OCI-LY1 (cell line): ENCODE measurements at regions not wholly inside any gene's neighbourhood (a gene's known extent, or its start where the extent isn't known, plus 50 kb on each side); places are given as distances from the start of the nearest gene placed in this dataset.

ENCODE experiments used
- H2AFZ ChIP-seq: fragments of 200-600 bp; sonication (generic), shearing (Covaris generic); 2 replicates; pipeline ENCODE4 v1.6.0; 2014; ENCODE audit warnings: antibody characterized with exemption, mild to moderate bottlenecking, low read length
- H3F3A ChIP-seq: fragments of 200-600 bp; sonication (generic), shearing (Covaris generic); 2 replicates; pipeline ENCODE4 v1.6.0; 2014; ENCODE audit warnings: mild to moderate bottlenecking, antibody characterized with exemption, low read length, moderate library complexity; ENCODE audit not compliant: insufficient read depth
- H3K27ac ChIP-seq: fragments of 200-600 bp; sonication (generic); 2 replicates; pipeline ENCODE4 v1.5.1; 2014; ENCODE audit warnings: low read length, mixed run types, mild to moderate bottlenecking, low read depth; ENCODE audit not compliant: poor library complexity, severe bottlenecking
- H3K27me3 ChIP-seq: fragments of 200-600 bp; sonication (generic); 2 replicates; pipeline ENCODE4 v1.6.0; 2014; ENCODE audit warnings: antibody characterized with exemption, mild to moderate bottlenecking, low read length, moderate library complexity; ENCODE audit not compliant: insufficient read depth
- H3K36me3 ChIP-seq: fragments of 200-600 bp; sonication (generic); 2 replicates; pipeline ENCODE4 v1.6.1; 2014; ENCODE audit warnings: mild to moderate bottlenecking, antibody characterized with exemption, low read length, moderate library complexity, mixed read lengths; ENCODE audit not compliant: insufficient read depth
- H3K4me1 ChIP-seq: fragments of 200-600 bp; sonication (generic); 2 replicates; pipeline ENCODE4 v1.5.1; 2014; ENCODE audit warnings: mild to moderate bottlenecking, low read length, moderate library complexity; ENCODE audit not compliant: insufficient read depth, severe bottlenecking
- H3K4me2 ChIP-seq: fragments of 200-600 bp; sonication (generic), shearing (Covaris generic); 2 replicates; pipeline ENCODE4 v1.6.1; 2014; ENCODE audit warnings: low read length
- H3K4me3 ChIP-seq: fragments of 200-600 bp; sonication (generic); 2 replicates; pipeline ENCODE4 v1.5.1; 2014; ENCODE audit warnings: low read length, low read depth, mild to moderate bottlenecking, mixed read lengths; ENCODE audit not compliant: poor library complexity, severe bottlenecking
- H3K79me2 ChIP-seq: fragments of 200-600 bp; shearing (Covaris generic); 2 replicates; pipeline ENCODE4 v1.6.1; 2016; ENCODE audit warnings: mixed run types, low read length, mixed read lengths; ENCODE audit not compliant: insufficient read depth
- H3K9ac ChIP-seq: fragments of 200-600 bp; sonication (generic), shearing (Covaris generic); 2 replicates; pipeline ENCODE4 v1.6.1; 2014; ENCODE audit warnings: mild to moderate bottlenecking, low read length, mixed read lengths
- H3K9me2 ChIP-seq: fragments of 200-600 bp; sonication (generic), shearing (Covaris generic); 2 replicates; pipeline ENCODE4 v1.6.1; 2014; ENCODE audit warnings: low read depth, mild to moderate bottlenecking, low read length, mixed read lengths
- H3K9me3 ChIP-seq: fragments of 200-600 bp; shearing (Covaris generic); 2 replicates; pipeline ENCODE4 v1.6.1; 2014; ENCODE audit warnings: low read length, mixed read lengths
- H4K20me1 ChIP-seq: fragments of 200-600 bp; sonication (generic), shearing (Covaris generic); 2 replicates; pipeline ENCODE4 v1.6.0; 2016; ENCODE audit warnings: mild to moderate bottlenecking, low read length; ENCODE audit not compliant: insufficient read depth
- EZH2 ChIP-seq: fragments of 200-600 bp; sonication (generic), shearing (Covaris generic); IDR thresholded peaks from 2 replicates; pipeline ENCODE4 v1.8.0; 2017; ENCODE audit warnings: borderline replicate concordance, mixed run types, mild to moderate bottlenecking, antibody characterized with exemption, low read length, moderate library complexity, mixed read lengths
- TF ChIP-seq, protein P1 (sequence below): fragments of 200-600 bp; sonication (generic), shearing (Covaris generic); IDR thresholded peaks from 2 replicates; pipeline ENCODE4 v1.5.1; 2017; ENCODE audit warnings: mild to moderate bottlenecking, antibody characterized with exemption, low read length, moderate library complexity, mixed read lengths

- Histone ChIP-seq H3K27me3 (no peaks in the 10 kb centered on the region), H3K9me2 (no peaks in the 10 kb centered on the region), H3F3A (no peaks in the 10 kb centered on the region), H3K36me3 (no peaks in the 10 kb centered on the region), H3K9me3 (no peaks in the 10 kb centered on the region), H3K27ac (no peak overlapping the region), H3K9ac (no peak overlapping the region), H4K20me1 (no peaks in the 10 kb centered on the region), H3K4me1 (no peaks in the 10 kb centered on the region), H3K4me3 (no peak overlapping the region), H2AFZ (no peak overlapping the region), H3K4me2 (no peak overlapping the region), H3K79me2 (no peaks in the 10 kb centered on the region)
- no peak for TF ChIP-seq EZH2
- TF ChIP-seq, protein P1, sequence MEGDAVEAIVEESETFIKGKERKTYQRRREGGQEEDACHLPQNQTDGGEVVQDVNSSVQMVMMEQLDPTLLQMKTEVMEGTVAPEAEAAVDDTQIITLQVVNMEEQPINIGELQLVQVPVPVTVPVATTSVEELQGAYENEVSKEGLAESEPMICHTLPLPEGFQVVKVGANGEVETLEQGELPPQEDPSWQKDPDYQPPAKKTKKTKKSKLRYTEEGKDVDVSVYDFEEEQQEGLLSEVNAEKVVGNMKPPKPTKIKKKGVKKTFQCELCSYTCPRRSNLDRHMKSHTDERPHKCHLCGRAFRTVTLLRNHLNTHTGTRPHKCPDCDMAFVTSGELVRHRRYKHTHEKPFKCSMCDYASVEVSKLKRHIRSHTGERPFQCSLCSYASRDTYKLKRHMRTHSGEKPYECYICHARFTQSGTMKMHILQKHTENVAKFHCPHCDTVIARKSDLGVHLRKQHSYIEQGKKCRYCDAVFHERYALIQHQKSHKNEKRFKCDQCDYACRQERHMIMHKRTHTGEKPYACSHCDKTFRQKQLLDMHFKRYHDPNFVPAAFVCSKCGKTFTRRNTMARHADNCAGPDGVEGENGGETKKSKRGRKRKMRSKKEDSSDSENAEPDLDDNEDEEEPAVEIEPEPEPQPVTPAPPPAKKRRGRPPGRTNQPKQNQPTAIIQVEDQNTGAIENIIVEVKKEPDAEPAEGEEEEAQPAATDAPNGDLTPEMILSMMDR = no peak
Observed at GRCh38 chr13:53856573-53857195, 828.1 kb downstream of the OLFM4 start.

DNA sequence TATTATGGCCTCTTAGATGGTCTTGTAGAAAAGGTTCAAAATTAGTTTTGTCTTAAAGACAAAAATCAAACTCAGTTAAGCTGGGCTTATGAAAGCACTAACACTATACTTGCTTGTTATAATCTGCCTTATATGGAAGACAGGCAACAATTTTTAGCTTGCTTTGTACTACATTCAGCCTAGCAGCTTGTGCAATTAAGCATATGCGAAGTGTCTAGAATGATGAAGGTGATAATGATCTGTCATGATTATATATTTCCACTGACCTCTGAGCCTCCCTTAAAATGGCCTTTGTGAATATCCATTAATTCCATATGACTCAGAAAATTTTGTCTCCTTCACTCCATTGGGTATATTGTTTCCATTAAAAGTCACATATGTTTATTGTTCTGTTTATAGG lies 834.9 kb downstream of the OLFM4 start:
- no peaks in the 10 kb centered on the region for H3K79me2 ChIP-seq
- H3K36me3 ChIP-seq = no peaks in the 10 kb centered on the region
- no peak overlapping the region for H3K4me2 ChIP-seq
- H3K9me2 ChIP-seq = no peaks in the 10 kb centered on the region
- no peaks in the 10 kb centered on the region for H4K20me1 ChIP-seq
- H3K9ac ChIP-seq = no peak overlapping the region
- no peak overlapping the region for H3K4me3 ChIP-seq
- H3K9me3 ChIP-seq = no peaks in the 10 kb centered on the region
- H3F3A ChIP-seq = no peaks in the 10 kb centered on the region
- H3K27me3 ChIP-seq = no peaks in the 10 kb centered on the region
- TF ChIP-seq, protein P1 = no peak
- no peak for TF ChIP-seq EZH2
- H3K27ac ChIP-seq = no peak overlapping the region
- H3K4me1 ChIP-seq = no peaks in the 10 kb centered on the region
- no peak overlapping the region for H2AFZ ChIP-seq

GRCh38 chr13:53873558-53873957 lies 844.9 kb downstream of the OLFM4 start:
- H3K4me3 ChIP-seq = no peak overlapping the region
- H4K20me1 ChIP-seq = no peaks in the 10 kb centered on the region
- H3K9me3 ChIP-seq = no peaks in the 10 kb centered on the region
- H3K4me1 ChIP-seq = no peaks in the 10 kb centered on the region
- H3K36me3 ChIP-seq = no peaks in the 10 kb centered on the region
- no peak overlapping the region for H3K27ac ChIP-seq
- no peaks in the 10 kb centered on the region for H3K9me2 ChIP-seq
- TF ChIP-seq, protein P1 = no peak
- no peak for TF ChIP-seq EZH2
- no peak overlapping the region for H2AFZ ChIP-seq
- no peak overlapping the region for H3K9ac ChIP-seq
- no peaks in the 10 kb centered on the region for H3F3A ChIP-seq
- no peak overlapping the region for H3K4me2 ChIP-seq
- H3K79me2 ChIP-seq = no peaks in the 10 kb centered on the region
- no peaks in the 10 kb centered on the region for H3K27me3 ChIP-seq
